ENCODE measurements at regions not wholly inside any gene's neighbourhood (a gene's known extent, or its start where the extent isn't known, plus 50 kb on each side); places are given as distances from the start of the nearest gene placed in this dataset.

- TF ChIP-seq, protein P1, sequence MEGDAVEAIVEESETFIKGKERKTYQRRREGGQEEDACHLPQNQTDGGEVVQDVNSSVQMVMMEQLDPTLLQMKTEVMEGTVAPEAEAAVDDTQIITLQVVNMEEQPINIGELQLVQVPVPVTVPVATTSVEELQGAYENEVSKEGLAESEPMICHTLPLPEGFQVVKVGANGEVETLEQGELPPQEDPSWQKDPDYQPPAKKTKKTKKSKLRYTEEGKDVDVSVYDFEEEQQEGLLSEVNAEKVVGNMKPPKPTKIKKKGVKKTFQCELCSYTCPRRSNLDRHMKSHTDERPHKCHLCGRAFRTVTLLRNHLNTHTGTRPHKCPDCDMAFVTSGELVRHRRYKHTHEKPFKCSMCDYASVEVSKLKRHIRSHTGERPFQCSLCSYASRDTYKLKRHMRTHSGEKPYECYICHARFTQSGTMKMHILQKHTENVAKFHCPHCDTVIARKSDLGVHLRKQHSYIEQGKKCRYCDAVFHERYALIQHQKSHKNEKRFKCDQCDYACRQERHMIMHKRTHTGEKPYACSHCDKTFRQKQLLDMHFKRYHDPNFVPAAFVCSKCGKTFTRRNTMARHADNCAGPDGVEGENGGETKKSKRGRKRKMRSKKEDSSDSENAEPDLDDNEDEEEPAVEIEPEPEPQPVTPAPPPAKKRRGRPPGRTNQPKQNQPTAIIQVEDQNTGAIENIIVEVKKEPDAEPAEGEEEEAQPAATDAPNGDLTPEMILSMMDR (IDR thresholded peaks at IDR 0.05; ENCODE audit: low read length): no peak
- no peak for TF ChIP-seq EZH2 (IDR thresholded peaks at IDR 0.05; ENCODE audit: borderline replicate concordance, low read length)
Observed at GRCh38 chr13:79228972-79229371, 177.1 kb downstream of the RBM26 start.
